ENCODE measurements at regions not wholly inside any gene's neighbourhood (a gene's known extent, or its start where the extent isn't known, plus 50 kb on each side); places are given as distances from the start of the nearest gene placed in this dataset.

DNA sequence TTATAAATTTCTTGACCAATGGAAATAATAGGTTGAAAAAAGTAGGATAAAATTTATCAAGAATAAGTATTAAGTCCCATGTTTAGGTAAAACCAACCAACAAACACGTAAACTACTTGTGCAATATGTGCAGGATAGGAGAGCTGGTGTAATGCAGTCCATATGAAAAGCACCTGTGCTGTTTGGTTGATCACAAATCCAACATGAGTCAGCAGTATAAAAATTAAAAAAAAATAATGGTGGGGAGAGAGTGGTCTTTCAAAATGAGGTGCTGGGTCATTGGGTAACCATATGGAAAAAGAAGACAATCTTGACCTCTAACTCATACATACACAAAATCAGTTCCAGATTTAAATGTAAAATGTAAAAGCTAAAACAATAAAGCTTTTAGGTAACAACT is 181.8 kb downstream of the HS3ST3B1 start:
- no peak overlapping the region for H3K9ac ChIP-seq (ENCODE audit: low read length)
- H3K18ac ChIP-seq (ENCODE audit: low read length) = no peak overlapping the region
- no peaks in the 10 kb centered on the region for H3K79me1 ChIP-seq (ENCODE audit: low read length)
- no peaks in the 10 kb centered on the region for H3K9me3 ChIP-seq (ENCODE audit: insufficient read depth, low read depth, low read length)
- no peak overlapping the region for H3K4me2 ChIP-seq (ENCODE audit: low read length)
- H3K27me3 ChIP-seq (ENCODE audit: insufficient read depth, low read length) = no peaks in the 10 kb centered on the region
- no peak overlapping the region for H2AFZ ChIP-seq (ENCODE audit: insufficient read depth, low read length, poor library complexity)
- H4K91ac ChIP-seq (ENCODE audit: low read depth, low read length) = no peak overlapping the region
- H2BK12ac ChIP-seq (ENCODE audit: low read length) = no peak overlapping the region
- H3K4me3 ChIP-seq (ENCODE audit: low read depth, low read length) = no peak overlapping the region
- H4K12ac ChIP-seq (ENCODE audit: low read depth, low read length) = no peak overlapping the region
- H3K23ac ChIP-seq (ENCODE audit: low read length) = no peak overlapping the region
- H3K4ac ChIP-seq (ENCODE audit: low read depth, low read length) = no peak overlapping the region
- no peaks in the 10 kb centered on the region for H3K79me2 ChIP-seq (ENCODE audit: control insufficient read depth, insufficient read depth, low read length, poor library complexity)
- no peak overlapping the region for H4K8ac ChIP-seq (ENCODE audit: low read depth, low read length)
- H3K27ac ChIP-seq (ENCODE audit: low read depth, low read length) = no peak overlapping the region
- no peak overlapping the region for H2BK120ac ChIP-seq (ENCODE audit: insufficient read depth, low read length, poor library complexity)
- WGBS (ENCODE audit: extremely low coverage, insufficient coverage, insufficient read length) = no CpG with 5 or more reads among the region's 1 CpG
- no peaks in the 10 kb centered on the region for H3K36me3 ChIP-seq (ENCODE audit: control insufficient read depth in 1 of 2, insufficient read depth in 2 of 2, low read length in 2 of 2)
- H2BK5ac ChIP-seq (ENCODE audit: low read depth, low read length, poor library complexity) = no peak overlapping the region
- H3K4me1 ChIP-seq (ENCODE audit: control insufficient read depth in 1 of 2, insufficient read depth in 2 of 2, low read length in 2 of 2) = no peaks in the 10 kb centered on the region
- no peak overlapping the region for H2AK5ac ChIP-seq (ENCODE audit: low read length)
- no peak for DNase-seq
- no peak overlapping the region for H3K14ac ChIP-seq (ENCODE audit: low read length)

DNA sequence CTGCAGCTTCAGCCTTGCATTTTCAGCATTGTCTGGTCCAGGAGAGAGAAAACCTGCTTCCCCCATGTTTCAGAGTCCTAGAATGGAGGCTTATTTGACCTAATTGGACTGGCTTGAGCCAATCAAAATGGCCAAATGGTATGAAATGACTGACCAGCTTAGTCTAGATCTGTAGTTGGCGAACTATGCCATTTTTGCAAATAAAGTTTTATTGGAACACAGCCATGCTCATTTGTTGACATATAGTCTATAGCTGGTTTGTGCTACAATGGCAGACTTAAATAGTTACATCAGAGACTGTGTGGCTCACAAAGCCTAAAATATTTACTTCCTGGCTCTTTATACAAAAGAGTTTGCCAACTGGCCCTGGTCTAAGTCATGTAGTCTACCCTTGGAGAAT is 180.8 kb downstream of the HS3ST3B1 start:
- Histone ChIP-seq H2BK5ac (ENCODE audit: low read depth, low read length, poor library complexity) (no peak overlapping the region), H3K4ac (ENCODE audit: low read depth, low read length) (no peak overlapping the region), H3K36me3 (ENCODE audit: control insufficient read depth in 1 of 2, insufficient read depth in 2 of 2, low read length in 2 of 2) (no peaks in the 10 kb centered on the region), H3K4me1 (ENCODE audit: control insufficient read depth in 1 of 2, insufficient read depth in 2 of 2, low read length in 2 of 2) (no peaks in the 10 kb centered on the region), H2AFZ (ENCODE audit: insufficient read depth, low read length, poor library complexity) (no peak overlapping the region), H3K79me2 (ENCODE audit: control insufficient read depth, insufficient read depth, low read length, poor library complexity) (no peaks in the 10 kb centered on the region), H3K4me3 (ENCODE audit: low read depth, low read length) (no peak overlapping the region), H3K27me3 (ENCODE audit: insufficient read depth, low read length) (no peaks in the 10 kb centered on the region), H3K9ac (ENCODE audit: low read length) (no peak overlapping the region), H2BK120ac (ENCODE audit: insufficient read depth, low read length, poor library complexity) (no peak overlapping the region), H4K8ac (ENCODE audit: low read depth, low read length) (no peak overlapping the region), H3K14ac (ENCODE audit: low read length) (no peak overlapping the region), H3K4me2 (ENCODE audit: low read length) (no peak overlapping the region), H4K12ac (ENCODE audit: low read depth, low read length) (no peak overlapping the region), H2AK5ac (ENCODE audit: low read length) (no peak overlapping the region), H2BK12ac (ENCODE audit: low read length) (no peak overlapping the region), H3K9me3 (ENCODE audit: insufficient read depth, low read depth, low read length) (no peaks in the 10 kb centered on the region), H3K79me1 (ENCODE audit: low read length) (no peaks in the 10 kb centered on the region), H3K27ac (ENCODE audit: low read depth, low read length) (no peak overlapping the region), H4K91ac (ENCODE audit: low read depth, low read length) (no peak overlapping the region), H3K23ac (ENCODE audit: low read length) (no peak overlapping the region), H3K18ac (ENCODE audit: low read length) (no peak overlapping the region)
- WGBS (ENCODE audit: extremely low coverage, insufficient coverage, insufficient read length) = no CpG with 5 or more reads among the region's 1 CpG
- DNase-seq = no peak

DNA sequence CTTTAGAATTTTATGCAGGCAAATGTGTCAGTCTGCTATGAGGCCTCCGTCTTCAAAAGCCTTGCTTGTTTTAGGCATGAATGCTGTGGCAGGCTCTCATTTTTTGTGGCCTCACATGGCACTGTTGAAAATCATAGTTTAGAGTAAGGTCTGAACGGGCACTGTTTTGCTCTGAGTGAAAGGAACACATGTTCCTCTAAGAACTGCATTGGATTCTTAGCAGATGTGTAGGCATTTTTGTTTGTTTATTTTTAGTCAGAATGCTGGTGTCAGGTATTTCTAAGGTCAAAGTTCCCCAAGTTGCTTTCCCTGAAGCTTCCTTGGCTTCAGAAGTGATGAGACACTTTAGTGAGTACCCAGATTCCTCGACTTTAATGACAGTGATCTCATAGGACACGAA is 173.7 kb downstream of the HS3ST3B1 start:
- H3K14ac ChIP-seq (ENCODE audit: low read length) = no peak overlapping the region
- no peak overlapping the region for H2AFZ ChIP-seq (ENCODE audit: insufficient read depth, low read length, poor library complexity)
- no peaks in the 10 kb centered on the region for H3K9me3 ChIP-seq (ENCODE audit: insufficient read depth, low read depth, low read length)
- H2BK120ac ChIP-seq (ENCODE audit: insufficient read depth, low read length, poor library complexity) = no peak overlapping the region
- no peak overlapping the region for H3K27ac ChIP-seq (ENCODE audit: low read depth, low read length)
- H3K4me2 ChIP-seq (ENCODE audit: low read length) = no peak overlapping the region
- WGBS (ENCODE audit: extremely low coverage, insufficient coverage, insufficient read length) = no CpG with 5 or more reads among the region's 4 CpGs
- no peak overlapping the region for H3K4ac ChIP-seq (ENCODE audit: low read depth, low read length)
- no peak overlapping the region for H3K18ac ChIP-seq (ENCODE audit: low read length)
- H3K79me2 ChIP-seq (ENCODE audit: control insufficient read depth, insufficient read depth, low read length, poor library complexity) = no peaks in the 10 kb centered on the region
- peak; percentile 28 to 76 for DNase-seq
- no peak overlapping the region for H4K91ac ChIP-seq (ENCODE audit: low read depth, low read length)
- no peaks in the 10 kb centered on the region for H3K4me1 ChIP-seq (ENCODE audit: control insufficient read depth in 1 of 2, insufficient read depth in 2 of 2, low read length in 2 of 2)
- no peak overlapping the region for H2BK12ac ChIP-seq (ENCODE audit: low read length)
- H3K9ac ChIP-seq (ENCODE audit: low read length) = no peak overlapping the region
- no peak overlapping the region for H2AK5ac ChIP-seq (ENCODE audit: low read length)
- H3K4me3 ChIP-seq (ENCODE audit: low read depth, low read length) = no peak overlapping the region
- H3K23ac ChIP-seq (ENCODE audit: low read length) = no peak overlapping the region
- no peak overlapping the region for H4K12ac ChIP-seq (ENCODE audit: low read depth, low read length)
- no peak overlapping the region for H2BK5ac ChIP-seq (ENCODE audit: low read depth, low read length, poor library complexity)
- H3K27me3 ChIP-seq (ENCODE audit: insufficient read depth, low read length) = no peaks in the 10 kb centered on the region
- no peaks in the 10 kb centered on the region for H3K79me1 ChIP-seq (ENCODE audit: low read length)
- no peak overlapping the region for H4K8ac ChIP-seq (ENCODE audit: low read depth, low read length)
- no peaks in the 10 kb centered on the region for H3K36me3 ChIP-seq (ENCODE audit: control insufficient read depth in 1 of 2, insufficient read depth in 2 of 2, low read length in 2 of 2)

DNA sequence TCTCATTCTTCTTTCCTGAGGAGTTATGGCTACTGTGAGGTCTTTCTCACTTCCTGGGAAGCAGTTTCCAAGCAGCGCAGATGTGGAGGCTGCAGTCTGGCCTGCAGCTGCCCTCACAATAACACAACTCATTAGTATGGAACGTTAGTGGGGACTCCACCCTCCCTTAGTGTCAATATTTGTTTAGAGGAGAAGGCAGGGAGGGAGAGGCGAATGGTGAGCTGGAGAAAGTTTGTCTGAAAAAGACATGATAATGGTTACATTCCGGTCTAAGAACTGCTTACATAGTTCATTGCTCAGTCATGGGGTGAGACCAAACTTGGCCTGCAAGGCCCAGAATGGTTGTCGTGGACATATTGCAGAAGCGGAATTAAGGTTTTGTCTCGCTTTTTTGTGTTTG is 170.2 kb downstream of the HS3ST3B1 start:
- Histone ChIP-seq H3K9me3 (ENCODE audit: insufficient read depth, low read depth, low read length) (no peaks in the 10 kb centered on the region), H3K4me3 (ENCODE audit: low read depth, low read length) (no peak overlapping the region), H2AFZ (ENCODE audit: insufficient read depth, low read length, poor library complexity) (no peak overlapping the region), H3K36me3 (ENCODE audit: control insufficient read depth in 1 of 2, insufficient read depth in 2 of 2, low read length in 2 of 2) (no peaks in the 10 kb centered on the region), H3K4ac (ENCODE audit: low read depth, low read length) (no peak overlapping the region), H4K8ac (ENCODE audit: low read depth, low read length) (no peak overlapping the region), H4K12ac (ENCODE audit: low read depth, low read length) (no peak overlapping the region), H2BK12ac (ENCODE audit: low read length) (no peak overlapping the region), H3K23ac (ENCODE audit: low read length) (no peak overlapping the region), H3K4me2 (ENCODE audit: low read length) (no peak overlapping the region), H3K4me1 (ENCODE audit: control insufficient read depth in 1 of 2, insufficient read depth in 2 of 2, low read length in 2 of 2) (no peaks in the 10 kb centered on the region), H4K91ac (ENCODE audit: low read depth, low read length) (no peak overlapping the region), H3K9ac (ENCODE audit: low read length) (no peak overlapping the region), H2AK5ac (ENCODE audit: low read length) (no peak overlapping the region), H3K27ac (ENCODE audit: low read depth, low read length) (no peak overlapping the region), H3K14ac (ENCODE audit: low read length) (no peak overlapping the region), H3K79me1 (ENCODE audit: low read length) (no peaks in the 10 kb centered on the region), H2BK5ac (ENCODE audit: low read depth, low read length, poor library complexity) (no peak overlapping the region), H3K18ac (ENCODE audit: low read length) (no peak overlapping the region), H3K27me3 (ENCODE audit: insufficient read depth, low read length) (no peaks in the 10 kb centered on the region), H2BK120ac (ENCODE audit: insufficient read depth, low read length, poor library complexity) (no peak overlapping the region), H3K79me2 (ENCODE audit: control insufficient read depth, insufficient read depth, low read length, poor library complexity) (no peaks in the 10 kb centered on the region)
- no CpG with 5 or more reads among the region's 7 CpGs for WGBS (ENCODE audit: extremely low coverage, insufficient coverage, insufficient read length)
- peak; percentile 45 to 58 for DNase-seq
